T-helper 1 cell (primary cell): ENCODE measurements at regions not wholly inside any gene's neighbourhood (a gene's known extent, or its start where the extent isn't known, plus 50 kb on each side); places are given as distances from the start of the nearest gene placed in this dataset.
A peak's percentile ranks its signal among the peaks of the same experiment; 100 is the strongest.
"Not testable (repeated sequence)": the region's sequence is repeated elsewhere in the genome, so short reads cannot be mapped to it uniquely, and the experiment has no call there.

Experiments used
- DNase-seq, 5 donors: peaks; one replicate each; pipeline ENCODE4 v3.0.0-alpha.2; 2012 to 2020

- DNase-seq = no peak
Measured at GRCh38 chr12:82529101-82529500, 157.6 kb upstream of the TMTC2 start.

- DNase-seq = no peak
Measured at GRCh38 chr12:82529954-82530353, 156.8 kb upstream of the TMTC2 start.

- no peak for DNase-seq
Measured at GRCh38 chr12:82530394-82530793, 156.3 kb upstream of the TMTC2 start.

- no peak for DNase-seq
Measured at GRCh38 chr12:82533341-82533740, 153.4 kb upstream of the TMTC2 start.

GRCh38 chr12:82537436-82537835 is 149.3 kb upstream of the TMTC2 start:
- no peak for DNase-seq

- peak in 1 of 5 donors; percentile 1 for DNase-seq
Measured at GRCh38 chr12:82554529-82554928, 132.2 kb upstream of the TMTC2 start.

GRCh38 chr12:82555699-82556098 is 131.0 kb upstream of the TMTC2 start:
- no peak for DNase-seq

- no peak for DNase-seq
Measured at GRCh38 chr12:82565966-82566365, 120.7 kb upstream of the TMTC2 start.

GRCh38 chr12:82567688-82568087 is 119.0 kb upstream of the TMTC2 start:
- DNase-seq = no peak

- DNase-seq = no peak
Measured at GRCh38 chr12:82574191-82574590, 112.5 kb upstream of the TMTC2 start.

- no peak for DNase-seq
Measured at GRCh38 chr12:82578725-82579124, 108.0 kb upstream of the TMTC2 start.

GRCh38 chr12:82583756-82584155 is 103.0 kb upstream of the TMTC2 start:
- DNase-seq = no peak

GRCh38 chr12:82593143-82593542 is 93.6 kb upstream of the TMTC2 start:
- DNase-seq = no peak

GRCh38 chr12:82593901-82594396 is 92.8 kb upstream of the TMTC2 start:
- DNase-seq = no peak

- DNase-seq = no peak
Measured at GRCh38 chr12:82595941-82596340, 90.8 kb upstream of the TMTC2 start.

GRCh38 chr12:82596483-82596882 is 90.2 kb upstream of the TMTC2 start:
- no peak for DNase-seq

GRCh38 chr12:82600379-82600778 is 86.3 kb upstream of the TMTC2 start:
- DNase-seq = no peak

- DNase-seq = not testable (repeated sequence)
Measured at GRCh38 chr12:82603647-82604046, 83.1 kb upstream of the TMTC2 start.

- no peak for DNase-seq
Measured at GRCh38 chr12:82605115-82605514, 81.6 kb upstream of the TMTC2 start.

GRCh38 chr12:82608706-82609105 is 78.0 kb upstream of the TMTC2 start:
- DNase-seq = no peak

GRCh38 chr12:82609234-82609914 is 77.3 kb upstream of the TMTC2 start:
- no peak for DNase-seq

- DNase-seq = no peak
Measured at GRCh38 chr12:82619644-82620043, 67.1 kb upstream of the TMTC2 start.

GRCh38 chr12:82620917-82621316 is 65.8 kb upstream of the TMTC2 start:
- DNase-seq = no peak

- no peak for DNase-seq
Measured at GRCh38 chr12:82625523-82625922, 61.2 kb upstream of the TMTC2 start.

GRCh38 chr12:82627799-82628198 is 58.9 kb upstream of the TMTC2 start:
- DNase-seq = no peak
